ENCODE measurements at regions not wholly inside any gene's neighbourhood (a gene's known extent, or its start where the extent isn't known, plus 50 kb on each side); places are given as distances from the start of the nearest gene placed in this dataset.

DNA sequence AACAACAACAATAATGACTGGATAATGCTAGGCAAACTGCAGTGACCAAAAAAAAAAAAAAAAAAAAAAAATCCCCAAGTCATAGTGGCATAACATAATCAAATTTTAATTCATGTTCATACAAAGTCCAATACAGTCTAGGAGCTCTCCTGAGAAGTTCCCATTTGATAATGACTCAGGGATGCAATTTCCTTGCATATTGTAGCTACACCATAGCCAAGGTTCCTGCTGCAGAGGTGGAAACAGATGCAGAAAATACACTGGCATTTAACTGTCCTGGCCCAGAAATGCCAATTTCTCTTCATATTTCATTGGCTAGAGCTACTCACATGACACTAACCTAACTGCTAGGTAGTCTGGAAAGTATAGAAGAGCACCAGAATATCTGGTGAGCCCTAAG lies 72.2 kb upstream of the SLC12A2 start:
- TF ChIP-seq POLR2A (IDR thresholded peaks at IDR 0.05; ENCODE audit: low read depth, low read length) (no peak), POLR2AphosphoS5 (IDR thresholded peaks at IDR 0.05; ENCODE audit: low read depth, low read length) (no peak)

Measured in GM12892 (cell line).